Breast epithelium (tissue), 3 donors: ENCODE measurements at regions not wholly inside any gene's neighbourhood (a gene's known extent, or its start where the extent isn't known, plus 50 kb on each side); places are given as distances from the start of the nearest gene placed in this dataset.
"Not testable (repeated sequence)": the region's sequence is repeated elsewhere in the genome, so short reads cannot be mapped to it uniquely, and the experiment has no call there.

Experiments
- CTCF ChIP-seq, 3 donors: fragments of 450-650 bp; IDR thresholded peaks; one replicate each; pipeline ENCODE4 v1.5.1; 2016 to 2017; ENCODE audit warnings: antibody characterized with exemption in 3 of 3, mild to moderate bottlenecking in 3 of 3, moderate library complexity in 3 of 3
- POLR2A ChIP-seq: fragments of 450-650 bp; IDR thresholded peaks from one replicate; pipeline ENCODE4 v1.6.1; 2016; ENCODE audit warnings: antibody characterized with exemption, mild to moderate bottlenecking, moderate library complexity

DNA sequence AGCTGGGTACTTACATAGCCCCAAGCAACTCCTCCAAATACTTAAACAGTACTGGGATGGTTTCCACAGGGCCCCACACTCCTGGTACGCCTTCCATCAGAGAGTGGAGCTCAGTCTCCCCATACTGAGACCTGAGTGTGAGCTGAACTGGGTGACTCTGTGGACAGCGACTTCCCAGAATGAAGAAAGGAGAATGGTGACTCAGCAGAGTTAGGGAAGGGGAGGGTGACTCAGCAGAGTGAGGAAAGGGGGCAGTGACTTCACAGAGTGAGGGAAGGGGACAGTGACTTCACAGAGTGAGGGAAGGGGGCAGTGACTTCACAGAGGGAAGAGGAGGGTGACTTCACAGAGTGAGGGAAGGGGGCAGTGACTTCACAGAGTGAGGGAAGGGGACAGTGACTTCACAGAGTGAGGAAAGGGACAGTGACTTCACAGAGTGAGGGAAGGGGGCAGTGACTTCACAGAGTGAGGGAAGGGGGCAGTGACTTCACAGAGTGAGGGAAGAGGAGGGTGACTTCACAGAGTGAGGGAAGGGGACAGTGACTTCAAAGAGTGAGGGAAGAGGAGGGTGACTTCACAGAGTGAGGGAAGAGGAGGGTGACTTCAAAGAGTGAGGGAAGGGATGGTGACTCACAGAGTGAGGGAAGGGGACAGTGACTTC is 141.3 kb upstream of the PITRM1 start:
- not testable (repeated sequence) for TF ChIP-seq POLR2A; CTCF (IDR thresholded peaks at IDR 0.05)
